Activated CD4-positive, alpha-beta T cell treated with anti-CD3 and anti-CD28 coated beads for 36 hours (primary cell): ENCODE measurements at regions not wholly inside any gene's neighbourhood (a gene's known extent, or its start where the extent isn't known, plus 50 kb on each side); places are given as distances from the start of the nearest gene placed in this dataset.

Source experiments
- ATAC-seq: fragments of 200-7000 bp; cut with Tn5 transposase; one replicate; pipeline ENCODE4 v1.10.0; 2021; ENCODE audit warnings: mild to moderate bottlenecking, moderate library complexity
- CTCF ChIA-PET: fragments of 350-600 bp; sonication (Branson Sonifier 250); formaldehyde crosslinking; loops from one replicate; lab custom pipeline; 2021; ENCODE audit warnings: antibody characterized with exemption; lab: Charles Lee
- POLR2A ChIA-PET: fragments of 350-600 bp; sonication (Branson Sonifier 250); formaldehyde crosslinking; loops from one replicate; lab custom pipeline; 2021; ENCODE audit warnings: antibody characterized with exemption, inconsistent platforms; lab: Charles Lee
- DNase-seq: peaks from one replicate; pipeline ENCODE4 v3.0.0-alpha.2; 2020
- H3K27ac Mint-ChIP-seq: one replicate; pipeline ENCODE4 v1.8.0; 2021; ENCODE audit warnings: mixed read lengths
- H3K27me3 Mint-ChIP-seq: one replicate; pipeline ENCODE4 v1.8.0; 2021; ENCODE audit warnings: mixed read lengths
- H3K36me3 Mint-ChIP-seq: one replicate; pipeline ENCODE4 v1.8.0; 2021; ENCODE audit warnings: low read depth, mixed read lengths
- H3K4me1 Mint-ChIP-seq: one replicate; pipeline ENCODE4 v1.8.0; 2021; ENCODE audit warnings: mixed read lengths
- H3K4me3 Mint-ChIP-seq: one replicate; pipeline ENCODE4 v1.8.0; 2021; ENCODE audit warnings: mild to moderate bottlenecking, moderate library complexity, mixed read lengths
- H3K9me3 Mint-ChIP-seq: one replicate; pipeline ENCODE4 v1.8.0; 2021; ENCODE audit warnings: low read depth, mixed read lengths
- intact Hi-C, 2 experiments: fragments of 100-400 bp; cut with DNase I in 1 of 2; cut with micrococcal nuclease in 1 of 2; formaldehyde crosslinking; loops; one replicate each; pipeline versions ENCODE4 v1.14.2 to v1.15.1; 2022 to 2024; cut with DNase I, micrococcal nuclease

- ATAC-seq (no peak), DNase-seq (no peak)
- Mint-ChIP-seq H3K27ac (no peak overlapping the region), H3K4me1 (no peaks in the 10 kb centered on the region), H3K4me3 (no peak overlapping the region), H3K36me3 (no peaks in the 10 kb centered on the region), H3K27me3 (peaks cover 2% of the 10 kb centered on the region), H3K9me3 (no peaks in the 10 kb centered on the region)
- POLR2A ChIA-PET: no interaction called here
- CTCF ChIA-PET: no interaction called here
- intact Hi-C loops: no loop called here
These were observed 226.1 kb downstream of the GLRX3 start for GRCh38 chr10:130362308-130362761.

- Mint-ChIP-seq H3K36me3 (no peaks in the 10 kb centered on the region), H3K4me3 (no peak overlapping the region), H3K4me1 (no peaks in the 10 kb centered on the region), H3K27ac (no peak overlapping the region), H3K27me3 (peaks cover 4% of the 10 kb centered on the region), H3K9me3 (no peaks in the 10 kb centered on the region)
- ChIA-PET POLR2A (no interaction called here), CTCF (no interaction called here)
- no peak for ATAC-seq
- no peak for DNase-seq
- intact Hi-C loops: no loop called here
These were observed 226.9 kb downstream of the GLRX3 start for GRCh38 chr10:130363051-130363450.

DNA sequence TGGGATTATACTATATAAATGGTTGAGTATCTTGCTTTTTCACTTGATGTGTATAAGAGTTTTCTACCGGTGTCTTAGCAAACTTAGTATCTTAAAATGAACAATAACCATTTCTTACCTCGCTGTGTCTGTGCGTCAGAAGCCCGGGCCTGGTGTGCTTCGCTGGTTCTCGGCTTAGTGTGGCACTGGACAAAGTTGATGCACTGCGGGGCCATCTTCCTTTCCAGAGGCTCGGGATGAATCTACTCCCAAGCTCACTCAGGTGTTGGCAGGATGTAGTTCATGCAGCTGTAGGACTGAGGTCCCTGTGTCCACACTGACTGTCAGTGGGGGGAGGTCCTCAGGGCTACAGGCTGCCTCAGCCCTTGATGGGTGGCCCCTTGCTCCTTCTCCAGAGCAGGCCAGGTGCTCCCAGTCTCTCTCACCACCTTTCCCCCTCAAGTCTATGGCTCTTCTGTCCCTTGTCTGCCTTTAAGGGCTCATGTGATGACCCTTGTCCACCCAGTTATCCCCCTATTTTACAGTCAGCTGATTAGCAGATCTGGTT, 227.8 kb downstream of the GLRX3 start:
- H3K9me3 Mint-ChIP-seq: no peaks in the 10 kb centered on the region
- ATAC-seq (no peak), DNase-seq (no peak)
- H3K4me1 Mint-ChIP-seq: no peaks in the 10 kb centered on the region
- intact Hi-C loops: no loop called here
- H3K4me3 Mint-ChIP-seq: no peak overlapping the region
- CTCF ChIA-PET: no interaction called here
- H3K36me3 Mint-ChIP-seq: no peaks in the 10 kb centered on the region
- H3K27ac Mint-ChIP-seq: no peak overlapping the region
- peaks cover 4% of the 10 kb centered on the region for H3K27me3 Mint-ChIP-seq
- POLR2A ChIA-PET: no interaction called here

- Mint-ChIP-seq H3K27ac (no peak overlapping the region), H3K4me1 (no peaks in the 10 kb centered on the region), H3K36me3 (no peaks in the 10 kb centered on the region), H3K4me3 (no peak overlapping the region), H3K27me3 (peaks cover 4% of the 10 kb centered on the region), H3K9me3 (no peaks in the 10 kb centered on the region)
- CTCF ChIA-PET: no interaction called here
- intact Hi-C loops: no loop called here
- POLR2A ChIA-PET: no interaction called here
- DNase-seq (no peak), ATAC-seq (no peak)
These were observed 228.6 kb downstream of the GLRX3 start for GRCh38 chr10:130364631-130365411.

- Mint-ChIP-seq H3K4me3 (no peak overlapping the region), H3K4me1 (no peaks in the 10 kb centered on the region), H3K27ac (no peak overlapping the region), H3K36me3 (no peaks in the 10 kb centered on the region), H3K27me3 (peaks cover 2% of the 10 kb centered on the region), H3K9me3 (no peaks in the 10 kb centered on the region)
- CTCF ChIA-PET: no interaction called here
- ATAC-seq (no peak), DNase-seq (no peak)
- POLR2A ChIA-PET: no interaction called here
- intact Hi-C loops: no loop called here
These were observed 232.8 kb downstream of the GLRX3 start for GRCh38 chr10:130368761-130369560.

GRCh38 chr10:130369645-130370381, 233.6 kb downstream of the GLRX3 start:
- ATAC-seq: no peak
- H3K27me3 Mint-ChIP-seq: peaks cover 2% of the 10 kb centered on the region
- no peak for DNase-seq

DNA sequence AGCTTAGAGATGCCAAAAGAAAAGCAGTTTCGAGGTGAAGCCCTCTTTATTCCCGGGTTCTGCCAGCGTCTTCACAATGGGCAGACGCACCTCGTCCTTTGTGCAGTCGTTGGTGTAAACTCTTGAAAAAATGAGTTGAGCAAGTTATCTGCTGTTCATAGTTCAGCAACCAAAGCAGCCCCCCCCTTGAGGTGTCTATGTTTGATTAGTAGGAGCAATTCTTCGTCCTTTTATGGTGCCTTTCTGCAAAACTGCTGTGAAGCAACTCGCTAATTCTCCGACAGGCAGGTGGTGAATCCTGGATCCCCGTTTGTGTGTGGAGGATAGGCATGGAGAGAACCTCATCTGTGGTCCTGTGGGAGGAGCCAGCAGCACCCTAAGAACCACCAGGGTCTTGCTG, 234.5 kb downstream of the GLRX3 start:
- Mint-ChIP-seq H3K4me3 (no peak overlapping the region), H3K27me3 (peaks cover 2% of the 10 kb centered on the region), H3K9me3 (no peaks in the 10 kb centered on the region), H3K36me3 (no peaks in the 10 kb centered on the region), H3K4me1 (no peaks in the 10 kb centered on the region), H3K27ac (no peak overlapping the region)
- DNase-seq (no peak), ATAC-seq (no peak)
- ChIA-PET CTCF (interaction anchor here (0.8 kb wide), 1 partner anchor 160 kb away, joined by 4 read pairs; no protein-coding TSS in a partner anchor), POLR2A (no interaction called here)
- intact Hi-C loops: no loop called here

More at GRCh38 chr10:130369645-130370381, 233.6 kb downstream of the GLRX3 start:
- H3K9me3 Mint-ChIP-seq: no peaks in the 10 kb centered on the region
- POLR2A ChIA-PET: no interaction called here
- intact Hi-C loops: no loop called here
- H3K4me1 Mint-ChIP-seq: no peaks in the 10 kb centered on the region
- CTCF ChIA-PET: no interaction called here
- no peak overlapping the region for H3K27ac Mint-ChIP-seq
- H3K4me3 Mint-ChIP-seq: no peak overlapping the region
- no peaks in the 10 kb centered on the region for H3K36me3 Mint-ChIP-seq

DNA sequence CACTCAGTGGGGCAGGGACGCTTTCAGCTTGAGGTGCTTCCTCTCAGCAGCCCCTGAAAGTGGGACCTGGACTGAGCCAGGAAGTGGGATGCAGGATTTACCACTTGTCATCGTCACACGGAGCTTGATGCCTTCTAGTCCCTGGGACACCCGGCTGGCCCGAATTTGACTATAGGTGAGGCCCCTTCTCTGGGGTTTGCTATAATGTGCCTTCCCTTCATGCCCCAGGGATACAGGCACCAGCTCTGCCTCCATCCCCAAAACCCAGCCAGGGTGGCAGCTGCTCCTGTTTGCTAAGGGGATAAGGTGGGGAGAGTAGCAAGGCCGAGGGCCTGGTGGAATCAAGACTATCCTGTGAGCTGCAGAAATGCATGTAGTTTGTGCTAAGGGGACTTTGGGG, 235.0 kb downstream of the GLRX3 start:
- intact Hi-C loops: no loop called here
- POLR2A ChIA-PET: no interaction called here
- Mint-ChIP-seq H3K36me3 (no peaks in the 10 kb centered on the region), H3K27ac (no peak overlapping the region), H3K4me3 (no peak overlapping the region), H3K4me1 (no peaks in the 10 kb centered on the region), H3K9me3 (no peaks in the 10 kb centered on the region), H3K27me3 (peaks cover 2% of the 10 kb centered on the region)
- DNase-seq (no peak), ATAC-seq (no peak)
- CTCF ChIA-PET: interaction anchor here (0.7 to 0.8 kb wide), 2 partner anchors 80 to 160 kb away, joined by 3 to 4 read pairs; no protein-coding TSS in a partner anchor

- no peak overlapping the region for H3K4me3 Mint-ChIP-seq
These were observed 235.5 kb downstream of the GLRX3 start for GRCh38 chr10:130371666-130372065.

DNA sequence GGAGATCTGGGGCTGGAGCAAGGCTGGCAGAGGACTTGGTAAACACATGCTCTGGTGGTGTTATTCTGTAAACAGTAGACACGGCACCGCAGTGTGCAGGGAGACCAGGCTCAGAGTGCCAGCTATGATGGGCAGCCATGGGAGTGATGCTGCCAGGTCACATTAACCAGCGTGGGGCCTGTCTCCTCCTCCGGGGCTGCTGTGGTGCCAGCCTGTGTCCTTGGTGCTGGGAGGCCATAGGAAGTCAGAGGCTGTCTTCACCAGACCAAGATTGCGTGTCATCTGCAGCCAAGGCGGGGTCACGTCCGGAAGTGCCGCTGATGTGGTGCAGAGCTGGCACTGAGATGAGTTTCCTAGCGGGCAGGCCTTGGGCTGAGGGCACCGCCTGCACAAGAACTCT, 236.0 kb downstream of the GLRX3 start:
- ATAC-seq: no peak
- DNase-seq: no peak
- Mint-ChIP-seq H3K27me3 (peaks cover 2% of the 10 kb centered on the region), H3K4me1 (no peaks in the 10 kb centered on the region), H3K4me3 (no peak overlapping the region), H3K27ac (no peak overlapping the region), H3K36me3 (no peaks in the 10 kb centered on the region), H3K9me3 (no peaks in the 10 kb centered on the region)
- ChIA-PET CTCF (interaction anchor here (0.6 kb wide), 1 partner anchor 145 kb away, joined by 4 read pairs; no protein-coding TSS in a partner anchor), POLR2A (no interaction called here)
- intact Hi-C loops: no loop called here

More at GRCh38 chr10:130371666-130372065, 235.5 kb downstream of the GLRX3 start:
- Mint-ChIP-seq H3K36me3 (no peaks in the 10 kb centered on the region), H3K4me1 (no peaks in the 10 kb centered on the region), H3K27ac (no peak overlapping the region), H3K9me3 (no peaks in the 10 kb centered on the region), H3K27me3 (peaks cover 2% of the 10 kb centered on the region)
- DNase-seq (no peak), ATAC-seq (no peak)
- ChIA-PET POLR2A (no interaction called here), CTCF (interaction anchor here (0.7 kb wide), 1 partner anchor 80 kb away, joined by 3 read pairs; no protein-coding TSS in a partner anchor)
- intact Hi-C loops: no loop called here

DNA sequence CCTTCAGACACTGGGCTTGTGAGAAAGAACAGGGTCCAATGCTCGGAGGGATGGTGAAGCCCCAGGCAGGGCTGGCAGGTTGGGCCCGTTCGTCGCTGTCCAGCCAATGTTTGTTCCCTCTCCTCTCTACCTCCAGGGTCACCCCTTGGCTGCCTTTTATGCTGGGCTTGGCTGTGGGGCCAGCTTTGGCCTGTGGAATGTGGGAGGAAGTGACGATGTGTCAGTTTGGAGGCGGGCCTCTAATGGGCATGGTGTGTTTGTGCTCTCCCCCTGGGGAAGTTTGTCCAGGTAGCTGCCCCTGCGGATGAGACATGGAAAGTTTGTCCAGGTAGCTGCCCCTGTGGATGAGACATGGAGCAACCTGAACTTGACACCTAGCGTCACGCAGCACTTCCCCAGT, 236.7 kb downstream of the GLRX3 start:
- H3K4me3 Mint-ChIP-seq: no peak overlapping the region
- POLR2A ChIA-PET: no interaction called here
- no peak for DNase-seq

More for the DNA sequence above, 236.7 kb downstream of the GLRX3 start:
- CTCF ChIA-PET: interaction anchor here (0.6 kb wide), 1 partner anchor 146 kb away, joined by 4 read pairs; no protein-coding TSS in a partner anchor
- Mint-ChIP-seq H3K27ac (no peak overlapping the region), H3K4me1 (no peaks in the 10 kb centered on the region), H3K27me3 (no peaks in the 10 kb centered on the region), H3K36me3 (no peaks in the 10 kb centered on the region), H3K9me3 (no peaks in the 10 kb centered on the region)
- no peak for ATAC-seq
- intact Hi-C loops: no loop called here
